Lower leg skin (tissue), 3 donors: ENCODE measurements at regions not wholly inside any gene's neighbourhood (a gene's known extent, or its start where the extent isn't known, plus 50 kb on each side); places are given as distances from the start of the nearest gene placed in this dataset.

Experiments
- CTCF ChIP-seq, 3 donors: fragments of 450-650 bp; IDR thresholded peaks; one replicate each; pipeline ENCODE4 v1.5.1; 2016; ENCODE audit warnings: antibody characterized with exemption in 3 of 3, mild to moderate bottlenecking in 3 of 3, moderate library complexity in 2 of 3
- POLR2A ChIP-seq, 2 donors: fragments of 450-650 bp; IDR thresholded peaks; one replicate each; pipeline ENCODE4 v1.6.1; 2016 to 2017; ENCODE audit warnings: antibody characterized with exemption in 2 of 2, mild to moderate bottlenecking in 1 of 2, moderate library complexity in 1 of 2

- no peak for TF ChIP-seq POLR2A (IDR thresholded peaks at IDR 0.05)
- TF ChIP-seq CTCF (IDR thresholded peaks at IDR 0.05), result no peak
Observed at GRCh38 chr20:63076421-63076820, 69.7 kb upstream of the BHLHE23 start.
